ENCODE measurements at regions not wholly inside any gene's neighbourhood (a gene's known extent, or its start where the extent isn't known, plus 50 kb on each side); places are given as distances from the start of the nearest gene placed in this dataset.
"Not testable (repeated sequence)": the region's sequence is repeated elsewhere in the genome, so short reads cannot be mapped to it uniquely, and the experiment has no call there.

GRCh38 chr13:69221633-69222498 is 885.8 kb upstream of the ATXN8OS start:
- TF ChIP-seq, protein P1, sequence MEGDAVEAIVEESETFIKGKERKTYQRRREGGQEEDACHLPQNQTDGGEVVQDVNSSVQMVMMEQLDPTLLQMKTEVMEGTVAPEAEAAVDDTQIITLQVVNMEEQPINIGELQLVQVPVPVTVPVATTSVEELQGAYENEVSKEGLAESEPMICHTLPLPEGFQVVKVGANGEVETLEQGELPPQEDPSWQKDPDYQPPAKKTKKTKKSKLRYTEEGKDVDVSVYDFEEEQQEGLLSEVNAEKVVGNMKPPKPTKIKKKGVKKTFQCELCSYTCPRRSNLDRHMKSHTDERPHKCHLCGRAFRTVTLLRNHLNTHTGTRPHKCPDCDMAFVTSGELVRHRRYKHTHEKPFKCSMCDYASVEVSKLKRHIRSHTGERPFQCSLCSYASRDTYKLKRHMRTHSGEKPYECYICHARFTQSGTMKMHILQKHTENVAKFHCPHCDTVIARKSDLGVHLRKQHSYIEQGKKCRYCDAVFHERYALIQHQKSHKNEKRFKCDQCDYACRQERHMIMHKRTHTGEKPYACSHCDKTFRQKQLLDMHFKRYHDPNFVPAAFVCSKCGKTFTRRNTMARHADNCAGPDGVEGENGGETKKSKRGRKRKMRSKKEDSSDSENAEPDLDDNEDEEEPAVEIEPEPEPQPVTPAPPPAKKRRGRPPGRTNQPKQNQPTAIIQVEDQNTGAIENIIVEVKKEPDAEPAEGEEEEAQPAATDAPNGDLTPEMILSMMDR (IDR thresholded peaks at IDR 0.05), result not testable (repeated sequence)
- TF ChIP-seq POLR2A (IDR thresholded peaks at IDR 0.05), result not testable (repeated sequence)
